CD4-positive, CD25-positive, alpha-beta regulatory T cell (primary cell): ENCODE measurements at regions not wholly inside any gene's neighbourhood (a gene's known extent, or its start where the extent isn't known, plus 50 kb on each side); places are given as distances from the start of the nearest gene placed in this dataset.
"Not testable (repeated sequence)": the region's sequence is repeated elsewhere in the genome, so short reads cannot be mapped to it uniquely, and the experiment has no call there.

ENCODE experiments used
- ATAC-seq, 2 donors: fragments of 150-1000 bp; cut with Tn5 transposase; one replicate each; pipeline ENCODE4 v1.10.0; 2021; ENCODE audit warnings: low read depth in 2 of 2, moderate number of reproducible peaks in 2 of 2, moderate library complexity in 1 of 2
- DNase-seq, 3 donors: peaks; one replicate each; pipeline versions ENCODE4 v3.0.0 to v3.0.0-alpha.2; 2012 to 2022; ENCODE audit warnings: mixed read lengths in 1 of 3
- H3K27ac ChIP-seq: one replicate; pipeline ENCODE4 v1.7.0; 2013; ENCODE audit warnings: mild to moderate bottlenecking, low read length; ENCODE audit not compliant: insufficient read depth, poor library complexity, severe bottlenecking
- H3K27me3 ChIP-seq: one replicate; pipeline ENCODE4 v1.7.0; 2013; ENCODE audit warnings: low read length; ENCODE audit not compliant: control insufficient read depth, insufficient read depth
- H3K36me3 ChIP-seq: one replicate; pipeline ENCODE4 v1.7.0; 2013; ENCODE audit warnings: mild to moderate bottlenecking, low read length, moderate library complexity; ENCODE audit not compliant: control insufficient read depth, insufficient read depth
- H3K4me1 ChIP-seq: 2 replicates; pipeline ENCODE4 v1.7.0; 2013; ENCODE audit warnings: mild to moderate bottlenecking, low read length; ENCODE audit not compliant: insufficient read depth, control insufficient read depth, poor library complexity, severe bottlenecking
- H3K4me3 ChIP-seq: one replicate; pipeline ENCODE4 v1.7.0; 2013; ENCODE audit warnings: low read depth, mild to moderate bottlenecking, low read length, moderate library complexity
- H3K9me3 ChIP-seq, 2 experiments: 1 replicate in 1 of 2; 2 replicates in 1 of 2; pipeline ENCODE4 v1.7.0; 2013; ENCODE audit warnings: low read length in 2 of 2, mild to moderate bottlenecking in 1 of 2, moderate library complexity in 1 of 2; ENCODE audit not compliant: control insufficient read depth in 2 of 2
- H3K27ac Mint-ChIP-seq, 3 donors: one replicate each; pipeline ENCODE4 v1.8.0; 2020 to 2022; ENCODE audit warnings: mild to moderate bottlenecking in 3 of 3, mixed read lengths in 3 of 3, moderate library complexity in 2 of 3
- H3K27me3 Mint-ChIP-seq: one replicate; pipeline ENCODE4 v1.8.0; 2022; ENCODE audit warnings: mild to moderate bottlenecking, mixed read lengths
- H3K36me3 Mint-ChIP-seq: one replicate; pipeline ENCODE4 v1.8.0; 2020; ENCODE audit warnings: mixed read lengths
- H3K4me1 Mint-ChIP-seq, 4 donors: one replicate each; pipeline ENCODE4 v1.8.0; 2020 to 2022; ENCODE audit warnings: mixed read lengths in 4 of 4, mild to moderate bottlenecking in 1 of 4
- H3K4me3 Mint-ChIP-seq, 4 donors: one replicate each; pipeline ENCODE4 v1.8.0; 2020 to 2022; ENCODE audit warnings: mild to moderate bottlenecking in 4 of 4, mixed read lengths in 4 of 4, moderate library complexity in 3 of 4
- H3K9me3 Mint-ChIP-seq, 7 donors: one replicate each; pipeline ENCODE4 v1.8.0; 2020 to 2022; ENCODE audit warnings: mixed read lengths in 7 of 7, mild to moderate bottlenecking in 3 of 7, moderate library complexity in 2 of 7

GRCh38 chr7:125833839-125834238 lies 904.2 kb upstream of the POT1 start:
- H3K36me3 Mint-ChIP-seq = no peaks in the 10 kb centered on the region

GRCh38 chr7:125830743-125831142 lies 901.1 kb upstream of the POT1 start:
- no peak for DNase-seq
- H3K4me3 ChIP-seq = no peak overlapping the region
- Mint-ChIP-seq H3K9me3 (peaks cover 5 to 23% (median 12%) of the 10 kb centered on the region in 7 donors), H3K4me3 (no peak overlapping the region), H3K27ac (no peak overlapping the region), H3K27me3 (no peaks in the 10 kb centered on the region), H3K36me3 (no peaks in the 10 kb centered on the region), H3K4me1 (no peaks in the 10 kb centered on the region)
- no peak overlapping the region for H3K27ac ChIP-seq
- H3K36me3 ChIP-seq = no peaks in the 10 kb centered on the region
- H3K9me3 ChIP-seq = no peaks in the 10 kb centered on the region
- no peak for ATAC-seq
- H3K27me3 ChIP-seq = no peaks in the 10 kb centered on the region
- no peaks in the 10 kb centered on the region for H3K4me1 ChIP-seq

More at GRCh38 chr7:125833839-125834238, 904.2 kb upstream of the POT1 start:
- no peak for DNase-seq
- no peaks in the 10 kb centered on the region for H3K9me3 ChIP-seq
- Mint-ChIP-seq H3K4me1 (no peaks in the 10 kb centered on the region), H3K27ac (no peak overlapping the region), H3K4me3 (no peak overlapping the region), H3K9me3 (peaks cover 2 to 14% (median 10%) of the 10 kb centered on the region in 7 donors), H3K27me3 (no peaks in the 10 kb centered on the region)
- H3K4me3 ChIP-seq = no peak overlapping the region
- no peak overlapping the region for H3K27ac ChIP-seq
- H3K27me3 ChIP-seq = no peaks in the 10 kb centered on the region
- no peaks in the 10 kb centered on the region for H3K4me1 ChIP-seq
- H3K36me3 ChIP-seq = no peaks in the 10 kb centered on the region
- no peak for ATAC-seq

GRCh38 chr7:125828153-125828700 lies 898.6 kb upstream of the POT1 start:
- Mint-ChIP-seq H3K27me3 (no peaks in the 10 kb centered on the region), H3K9me3 (peaks cover 6 to 21% (median 12%) of the 10 kb centered on the region in 7 donors), H3K4me1 (no peaks in the 10 kb centered on the region), H3K4me3 (no peak overlapping the region), H3K27ac (no peak overlapping the region), H3K36me3 (no peaks in the 10 kb centered on the region)
- Histone ChIP-seq H3K27me3 (no peaks in the 10 kb centered on the region), H3K9me3 (no peaks in the 10 kb centered on the region), H3K27ac (no peak overlapping the region), H3K4me3 (no peak overlapping the region), H3K4me1 (no peaks in the 10 kb centered on the region), H3K36me3 (no peaks in the 10 kb centered on the region)
- no peak for DNase-seq
- ATAC-seq = no peak

- Mint-ChIP-seq H3K9me3 (peaks cover 3 to 18% (median 7%) of the 10 kb centered on the region in 7 donors), H3K36me3 (no peaks in the 10 kb centered on the region), H3K27ac (no peak overlapping the region), H3K4me1 (no peaks in the 10 kb centered on the region), H3K4me3 (no peak overlapping the region), H3K27me3 (no peaks in the 10 kb centered on the region)
- Histone ChIP-seq H3K4me3 (no peak overlapping the region), H3K27me3 (no peaks in the 10 kb centered on the region), H3K4me1 (no peaks in the 10 kb centered on the region), H3K36me3 (no peaks in the 10 kb centered on the region), H3K9me3 (no peaks in the 10 kb centered on the region), H3K27ac (no peak overlapping the region)
- no peak for ATAC-seq
- DNase-seq = no peak
Observed at GRCh38 chr7:125823538-125823937, 893.9 kb upstream of the POT1 start.

GRCh38 chr7:125820495-125820894 lies 890.9 kb upstream of the POT1 start:
- H3K4me3 ChIP-seq = no peak overlapping the region
- peaks cover 0 to 12% (median 3%) of the 10 kb centered on the region in 7 donors for H3K9me3 Mint-ChIP-seq
- ATAC-seq (no peak), DNase-seq (no peak)
- no peaks in the 10 kb centered on the region for H3K9me3 ChIP-seq
- H3K27ac ChIP-seq = no peak overlapping the region
- H3K27me3 Mint-ChIP-seq = no peaks in the 10 kb centered on the region
- no peak overlapping the region for H3K4me3 Mint-ChIP-seq
- H3K4me1 Mint-ChIP-seq = no peaks in the 10 kb centered on the region
- no peaks in the 10 kb centered on the region for H3K36me3 Mint-ChIP-seq
- H3K4me1 ChIP-seq = no peaks in the 10 kb centered on the region
- H3K27me3 ChIP-seq = no peaks in the 10 kb centered on the region
- no peak overlapping the region for H3K27ac Mint-ChIP-seq
- H3K36me3 ChIP-seq = no peaks in the 10 kb centered on the region

- peaks cover 0 to 7% (median 2%) of the 10 kb centered on the region in 7 donors for H3K9me3 Mint-ChIP-seq
- H3K36me3 Mint-ChIP-seq = no peaks in the 10 kb centered on the region
- H3K27ac Mint-ChIP-seq = no peak overlapping the region
- no peaks in the 10 kb centered on the region for H3K27me3 Mint-ChIP-seq
- Histone ChIP-seq H3K4me3 (no peak overlapping the region), H3K9me3 (peaks cover 0 to 2% of the 10 kb centered on the region in 2 experiments), H3K4me1 (no peaks in the 10 kb centered on the region), H3K27me3 (no peaks in the 10 kb centered on the region), H3K36me3 (no peaks in the 10 kb centered on the region), H3K27ac (no peak overlapping the region)
- DNase-seq = no peak
- no peaks in the 10 kb centered on the region for H3K4me1 Mint-ChIP-seq
- H3K4me3 Mint-ChIP-seq = no peak overlapping the region
- ATAC-seq = no peak
Observed at GRCh38 chr7:125814100-125814499, 884.5 kb upstream of the POT1 start.

GRCh38 chr7:125806491-125806890 lies 876.9 kb upstream of the POT1 start:
- not testable (repeated sequence) for H3K9me3 ChIP-seq, H3K27ac ChIP-seq, H3K27ac Mint-ChIP-seq, H3K4me3 Mint-ChIP-seq, H3K4me3 ChIP-seq, H3K4me1 Mint-ChIP-seq, H3K4me1 ChIP-seq, H3K36me3 Mint-ChIP-seq, H3K27me3 Mint-ChIP-seq, H3K36me3 ChIP-seq, DNase-seq, ATAC-seq, H3K9me3 Mint-ChIP-seq, H3K27me3 ChIP-seq

- H3K27ac ChIP-seq = no peak overlapping the region
- H3K36me3 ChIP-seq = no peaks in the 10 kb centered on the region
- Mint-ChIP-seq H3K27me3 (no peaks in the 10 kb centered on the region), H3K27ac (no peak overlapping the region), H3K36me3 (no peaks in the 10 kb centered on the region), H3K9me3 (peaks cover 4 to 10% (median 5%) of the 10 kb centered on the region in 7 donors), H3K4me3 (no peak overlapping the region), H3K4me1 (no peaks in the 10 kb centered on the region)
- no peak for ATAC-seq
- H3K27me3 ChIP-seq = no peaks in the 10 kb centered on the region
- H3K9me3 ChIP-seq = peaks cover 5 to 7% of the 10 kb centered on the region in 2 experiments
- DNase-seq = no peak
- H3K4me1 ChIP-seq = no peaks in the 10 kb centered on the region
- H3K4me3 ChIP-seq = no peak overlapping the region
Observed at GRCh38 chr7:125804273-125804672, 874.6 kb upstream of the POT1 start.
